ENCODE measurements at regions not wholly inside any gene's neighbourhood (a gene's known extent, or its start where the extent isn't known, plus 50 kb on each side); places are given as distances from the start of the nearest gene placed in this dataset.

DNA sequence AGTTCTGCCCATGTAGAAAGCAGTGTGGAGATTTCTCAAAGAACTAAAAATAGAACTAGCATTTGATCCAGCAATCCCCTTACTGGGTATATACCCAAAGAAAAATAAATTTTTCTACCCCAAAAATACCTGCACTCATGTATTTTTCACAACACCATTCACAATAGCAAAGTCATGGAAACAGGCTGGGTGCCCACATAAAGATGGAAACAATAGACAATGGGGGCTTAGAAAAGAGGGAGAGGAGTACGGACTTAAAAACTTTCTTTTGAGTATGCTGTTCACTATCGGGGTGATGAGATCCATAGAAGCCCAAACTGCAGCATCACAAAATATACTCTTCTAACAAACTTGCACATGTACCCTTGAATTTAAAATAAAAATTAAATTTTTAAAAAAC, 345.1 kb upstream of the CCDC54 start:
- TF ChIP-seq, protein P1, sequence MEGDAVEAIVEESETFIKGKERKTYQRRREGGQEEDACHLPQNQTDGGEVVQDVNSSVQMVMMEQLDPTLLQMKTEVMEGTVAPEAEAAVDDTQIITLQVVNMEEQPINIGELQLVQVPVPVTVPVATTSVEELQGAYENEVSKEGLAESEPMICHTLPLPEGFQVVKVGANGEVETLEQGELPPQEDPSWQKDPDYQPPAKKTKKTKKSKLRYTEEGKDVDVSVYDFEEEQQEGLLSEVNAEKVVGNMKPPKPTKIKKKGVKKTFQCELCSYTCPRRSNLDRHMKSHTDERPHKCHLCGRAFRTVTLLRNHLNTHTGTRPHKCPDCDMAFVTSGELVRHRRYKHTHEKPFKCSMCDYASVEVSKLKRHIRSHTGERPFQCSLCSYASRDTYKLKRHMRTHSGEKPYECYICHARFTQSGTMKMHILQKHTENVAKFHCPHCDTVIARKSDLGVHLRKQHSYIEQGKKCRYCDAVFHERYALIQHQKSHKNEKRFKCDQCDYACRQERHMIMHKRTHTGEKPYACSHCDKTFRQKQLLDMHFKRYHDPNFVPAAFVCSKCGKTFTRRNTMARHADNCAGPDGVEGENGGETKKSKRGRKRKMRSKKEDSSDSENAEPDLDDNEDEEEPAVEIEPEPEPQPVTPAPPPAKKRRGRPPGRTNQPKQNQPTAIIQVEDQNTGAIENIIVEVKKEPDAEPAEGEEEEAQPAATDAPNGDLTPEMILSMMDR (IDR thresholded peaks at IDR 0.05; ENCODE audit: borderline replicate concordance, extremely low read depth, low read length, poor library complexity, severe bottlenecking): no peak
- no peak for TF ChIP-seq EZH2 (IDR thresholded peaks at IDR 0.05; ENCODE audit: borderline replicate concordance, low read depth, low read length, severe bottlenecking)
